H1 (cell line): ENCODE measurements at regions not wholly inside any gene's neighbourhood (a gene's known extent, or its start where the extent isn't known, plus 50 kb on each side); places are given as distances from the start of the nearest gene placed in this dataset.

Source experiments
- CTCF ChIA-PET: fragments of 300-600 bp; sonication (Branson Sonifier 250); formaldehyde crosslinking; loops from one replicate; lab custom pipeline; 2021; ENCODE audit not compliant: partially characterized antibody; lab: Charles Lee
- POLR2A ChIA-PET: fragments of 300-600 bp; sonication (Branson Sonifier 250); formaldehyde crosslinking; loops from one replicate; lab custom pipeline; 2021; ENCODE audit warnings: inconsistent platforms; ENCODE audit not compliant: partially characterized antibody; lab: Charles Lee
- DNase-seq, 2 experiments: peaks; one replicate each; pipeline versions ENCODE4 v3.0.0 to v3.0.0-alpha.2; 2010 to 2022; ENCODE audit warnings: low spot score in 2 of 2, low read depth in 1 of 2, mixed read lengths in 1 of 2
- FAIRE-seq: peaks from 2 replicates; lab custom pipeline; 2011; peaks lifted over from hg19 to GRCh38; lab: Jason Lieb, UNC
- H2AFZ ChIP-seq: 2 replicates; pipeline ENCODE4 v1.8.1; 2012; ENCODE audit warnings: low read length, inconsistent platforms
- H2AK5ac ChIP-seq: 2 replicates; pipeline ENCODE4 v1.6.1; 2013; ENCODE audit warnings: low read depth, low read length
- H2BK120ac ChIP-seq: replicated peaks from 2 replicates; pipeline ENCODE3; 2013; ENCODE audit warnings: low read depth, low read length, inconsistent platforms
- H2BK12ac ChIP-seq: 2 replicates; pipeline ENCODE4 v1.6.1; 2013; ENCODE audit warnings: low read depth, low read length
- H2BK15ac ChIP-seq: 2 replicates; pipeline ENCODE4 v1.6.1; 2013; ENCODE audit warnings: low read length
- H2BK20ac ChIP-seq: 2 replicates; pipeline ENCODE4 v1.6.1; 2013; ENCODE audit warnings: low read length
- H2BK5ac ChIP-seq: 2 replicates; pipeline ENCODE4 v1.6.1; 2013; ENCODE audit warnings: low read depth, low read length
- H3K14ac ChIP-seq: 2 replicates; pipeline ENCODE4 v1.6.1; 2013; ENCODE audit warnings: inconsistent platforms; ENCODE audit not compliant: insufficient read length
- H3K18ac ChIP-seq: 2 replicates; pipeline ENCODE4 v1.6.1; 2013; ENCODE audit warnings: low read length; ENCODE audit errors: extremely low read depth
- H3K23ac ChIP-seq: 2 replicates; pipeline ENCODE4 v1.6.1; 2013; ENCODE audit warnings: inconsistent platforms; ENCODE audit not compliant: insufficient read length
- H3K23me2 ChIP-seq: 2 replicates; pipeline ENCODE4 v1.6.1; 2013; ENCODE audit warnings: low read depth, low read length
- H3K27ac ChIP-seq: 2 replicates; pipeline ENCODE4 v1.6.1; 2011; ENCODE audit warnings: low read depth, low read length, inconsistent platforms
- H3K27me3 ChIP-seq, 4 experiments: replicated peaks in 1 of 4; 1 replicate in 1 of 4; 2 replicates in 3 of 4; pipeline versions ENCODE4 v1.6.1 to v1.8.1; 2011 to 2013; ENCODE audit warnings: low read length in 3 of 4, mild to moderate bottlenecking in 3 of 4, inconsistent platforms in 2 of 4, mixed read lengths in 2 of 4, moderate library complexity in 1 of 4; ENCODE audit not compliant: control insufficient read depth in 3 of 4, insufficient read depth in 3 of 4; ENCODE audit errors: extremely low read depth in 1 of 4
- H3K36me3 ChIP-seq, 4 experiments: 2 replicates each; pipeline versions ENCODE4 v1.6.1 to v1.8.1; 2011 to 2013; ENCODE audit warnings: mild to moderate bottlenecking in 4 of 4, low read length in 3 of 4, moderate library complexity in 2 of 4, control low read depth in 1 of 4, inconsistent platforms in 1 of 4; ENCODE audit not compliant: insufficient read depth in 4 of 4, control insufficient read depth in 2 of 4
- H3K4ac ChIP-seq: replicated peaks from 2 replicates; pipeline ENCODE3; 2013; ENCODE audit warnings: low read length, low read depth, mixed read lengths, inconsistent platforms; ENCODE audit not compliant: insufficient read length
- H3K4me1 ChIP-seq, 4 experiments: replicated peaks in 1 of 4; 1 replicate in 1 of 4; 2 replicates in 3 of 4; pipeline versions ENCODE4 v1.6.1 to v1.8.1; 2011 to 2013; ENCODE audit warnings: low read length in 3 of 4, inconsistent platforms in 2 of 4, mixed read lengths in 1 of 4; ENCODE audit not compliant: insufficient read depth in 4 of 4, control insufficient read depth in 3 of 4
- H3K4me2 ChIP-seq, 2 experiments: 2 replicates each; pipeline versions ENCODE4 v1.6.1 to v1.8.1; 2011 to 2013; ENCODE audit warnings: low read depth in 2 of 2, low read length in 2 of 2, control low read depth in 1 of 2, inconsistent platforms in 1 of 2, mild to moderate bottlenecking in 1 of 2; ENCODE audit not compliant: insufficient read depth in 1 of 2
- H3K4me3 ChIP-seq, 4 experiments: fragments of 200-600, 300-600 bp in 1 of 4; sonication (generic), shearing (Covaris generic), sonication (Bioruptor Twin) in 1 of 4; 2 replicates each; pipeline versions ENCODE4 v1.5.1 to v1.8.1; 2011 to 2016; ENCODE audit warnings: low read length in 4 of 4, low read depth in 3 of 4, control low read depth in 2 of 4, inconsistent platforms in 2 of 4, mild to moderate bottlenecking in 2 of 4, mixed read lengths in 1 of 4, moderate library complexity in 1 of 4; ENCODE audit not compliant: insufficient read depth in 2 of 4; ENCODE audit errors: extremely low read depth in 1 of 4
- H3K56ac ChIP-seq: replicated peaks from 2 replicates; pipeline ENCODE3; 2013; ENCODE audit warnings: low read depth, mild to moderate bottlenecking, mixed read lengths, low read length, inconsistent platforms; ENCODE audit not compliant: insufficient read length
- H3K79me1 ChIP-seq: 2 replicates; pipeline ENCODE4 v1.6.1; 2013; ENCODE audit warnings: low read depth, low read length, control low read depth
- H3K79me2 ChIP-seq, 2 experiments: 2 replicates each; pipeline versions ENCODE4 v1.6.1 to v1.8.1; 2012 to 2013; ENCODE audit warnings: low read length in 2 of 2, mild to moderate bottlenecking in 2 of 2, inconsistent platforms in 1 of 2; ENCODE audit not compliant: insufficient read depth in 2 of 2, control insufficient read depth in 1 of 2
- H3K9ac ChIP-seq, 4 experiments: replicated peaks in 1 of 4; 1 replicate in 1 of 4; 2 replicates in 3 of 4; pipeline versions ENCODE4 v1.6.1 to v1.8.1; 2011 to 2013; ENCODE audit warnings: low read depth in 3 of 4, low read length in 3 of 4, control low read depth in 2 of 4, mild to moderate bottlenecking in 2 of 4, moderate library complexity in 2 of 4, inconsistent platforms in 1 of 4; ENCODE audit errors: extremely low read depth in 1 of 4
- H3K9me3 ChIP-seq, 2 experiments: 2 replicates each; pipeline versions ENCODE4 v1.6.1 to v1.8.1; 2012 to 2013; ENCODE audit warnings: mild to moderate bottlenecking in 2 of 2, moderate library complexity in 2 of 2, control low read depth in 1 of 2, inconsistent platforms in 1 of 2, low read depth in 1 of 2, low read length in 1 of 2, mixed read lengths in 1 of 2; ENCODE audit not compliant: insufficient read depth in 2 of 2
- H4K20me1 ChIP-seq, 2 experiments: replicated peaks in 1 of 2; 2 replicates each; pipeline versions ENCODE3 to v1.8.1; 2011 to 2013; ENCODE audit warnings: inconsistent platforms in 2 of 2, low read length in 2 of 2, mild to moderate bottlenecking in 1 of 2; ENCODE audit not compliant: insufficient read depth in 2 of 2, control insufficient read depth in 1 of 2
- H4K5ac ChIP-seq: 2 replicates; pipeline ENCODE4 v1.6.1; 2013; ENCODE audit warnings: low read length, low read depth, mixed read lengths, inconsistent platforms; ENCODE audit not compliant: insufficient read length
- H4K8ac ChIP-seq: 2 replicates; pipeline ENCODE4 v1.8.0; 2013; ENCODE audit warnings: mild to moderate bottlenecking, moderate library complexity, low read length, inconsistent platforms; ENCODE audit not compliant: insufficient read depth; ENCODE audit errors: extremely low read depth
- H4K91ac ChIP-seq: replicated peaks from 2 replicates; pipeline ENCODE3; 2013; ENCODE audit warnings: low read length, mixed read lengths, inconsistent platforms; ENCODE audit not compliant: insufficient read length
- CTCF ChIP-seq, 3 experiments: IDR thresholded peaks; 1 replicate in 2 of 3; 2 replicates in 1 of 3; pipeline versions ENCODE4 v1.5.1 to v1.6.1; 2011; ENCODE audit warnings: low read length in 3 of 3, mild to moderate bottlenecking in 3 of 3, inconsistent platforms in 2 of 3, low read depth in 1 of 3, moderate library complexity in 1 of 3; ENCODE audit not compliant: insufficient read depth in 1 of 3; ENCODE audit errors: control extremely low read depth in 1 of 3
- RAD21 ChIP-seq, 2 experiments: IDR thresholded peaks in 1 of 2; conservative IDR thresholded peaks in 1 of 2; 2 replicates each; pipeline ENCODE4 v1.6.1; 2011; ENCODE audit warnings: low read depth in 2 of 2, low read length in 2 of 2, improper control_type of control experiment in 1 of 2, inconsistent platforms in 1 of 2, mild to moderate bottlenecking in 1 of 2, moderate library complexity in 1 of 2
- YY1 ChIP-seq: IDR thresholded peaks from 2 replicates; pipeline ENCODE4 v1.6.1; 2011; ENCODE audit warnings: low read depth, mild to moderate bottlenecking, low read length
- WGBS, 2 experiments: shearing (Covaris generic) in 1 of 2; methylation state at CpG; one replicate each; pipeline versions ENCODE4 v1.1.6 to v1.1.7; 2013 to 2015; ENCODE audit warnings: low lambda C conversion rate in 2 of 2, mixed read lengths in 2 of 2, inconsistent platforms in 1 of 2, low coverage in 1 of 2, missing lambda C conversion rate in 1 of 2; ENCODE audit not compliant: insufficient replicate concordance in 2 of 2, insufficient coverage in 1 of 2, insufficient read length in 1 of 2; ENCODE audit errors: extremely low coverage in 1 of 2, missing lambda C conversion rate in 1 of 2; 5-methylcytosine and 5-hydroxymethylcytosine counted together

DNA sequence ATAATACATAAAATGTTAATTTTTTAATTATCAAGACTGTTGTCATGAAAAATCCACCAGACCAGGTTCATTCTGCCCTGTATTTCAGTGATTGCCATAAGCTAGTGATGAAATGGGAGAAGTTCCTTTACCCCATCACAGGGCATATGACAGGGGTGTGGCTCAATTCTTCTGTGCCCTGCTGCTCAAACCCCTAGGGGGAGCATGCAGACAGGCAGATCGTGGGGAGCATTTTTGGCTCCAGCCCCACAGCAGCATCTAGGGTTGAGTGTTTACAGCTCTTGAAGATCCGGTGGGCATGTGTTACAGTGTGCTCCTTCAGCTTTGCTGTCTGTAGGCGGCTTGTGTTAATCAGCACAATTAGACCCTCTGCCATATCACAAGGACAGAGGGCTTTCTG, 700.7 kb downstream of the PCDH18 start:
- no peak overlapping the region for H2AK5ac ChIP-seq
- DNase-seq (peak in 1 of 2 experiments; percentile 13), FAIRE-seq (no peak)
- no peak overlapping the region for H3K14ac ChIP-seq
- H3K4me1 ChIP-seq = no peaks in the 10 kb centered on the region
- no peaks in the 10 kb centered on the region for H3K27me3 ChIP-seq
- H3K23ac ChIP-seq = no peak overlapping the region
- no peak overlapping the region for H2BK20ac ChIP-seq
- no peak overlapping the region for H3K27ac ChIP-seq
- no peaks in the 10 kb centered on the region for H4K20me1 ChIP-seq
- TF ChIP-seq YY1 = no peak
- TF ChIP-seq RAD21 (IDR thresholded peaks at IDR 0.05 in 1 of 2, conservative IDR thresholded peaks at IDR 0.05 in 1 of 2; ENCODE audit: low read depth in 2 of 2, low read length in 2 of 2) = peak; percentile 35 to 47; a peak in 3 of 4 replicates
- TF ChIP-seq CTCF (IDR thresholded peaks at IDR 0.05; ENCODE audit: control extremely low read depth in 1 of 3, insufficient read depth in 1 of 3, low read depth in 1 of 3, low read length in 3 of 3) = peak; percentile 38 to 62 (median 54); a peak in 3 of 4 replicates
- H3K18ac ChIP-seq = no peak overlapping the region
- POLR2A ChIA-PET = no interaction called here
- no peak overlapping the region for H2BK15ac ChIP-seq
- H4K91ac ChIP-seq = no peak overlapping the region
- no peak overlapping the region for H4K8ac ChIP-seq
- no peaks in the 10 kb centered on the region; the same call in 1 of the 2 replicates for H3K23me2 ChIP-seq
- no peak overlapping the region for H2BK12ac ChIP-seq
- H3K4me2 ChIP-seq = no peak overlapping the region
- H2BK120ac ChIP-seq = no peak overlapping the region
- no peak overlapping the region for H3K4ac ChIP-seq
- no peaks in the 10 kb centered on the region for H3K79me1 ChIP-seq
- 84% methylated on average over 3 of the region's 3 CpGs; no CpG with 5 or more reads in 1 of the 2 experiments for WGBS, 2 experiments
- 0 out of 2 replicates have a peak overlapping the region, but pooled peaks have one; percentile 84 for H2AFZ ChIP-seq
- H3K56ac ChIP-seq = no peak overlapping the region
- no peak overlapping the region for H4K5ac ChIP-seq
- H2BK5ac ChIP-seq = no peak overlapping the region
- no peak overlapping the region for H3K9ac ChIP-seq
- no peaks in the 10 kb centered on the region for H3K36me3 ChIP-seq
- H3K4me3 ChIP-seq = no peak overlapping the region
- CTCF ChIA-PET = interaction anchor here (0.8 to 1.8 kb wide), 8 partner anchors 8 to 306 kb away, joined by 3 to 4 read pairs (median 3); no protein-coding TSS in a partner anchor
- H3K79me2 ChIP-seq = no peaks in the 10 kb centered on the region
- no peaks in the 10 kb centered on the region for H3K9me3 ChIP-seq
